K562 (cell line): ENCODE measurements at regions not wholly inside any gene's neighbourhood (a gene's known extent, or its start where the extent isn't known, plus 50 kb on each side); places are given as distances from the start of the nearest gene placed in this dataset.

ENCODE experiments used
- ATAC-seq: fragments of 200-7000 bp; cut with Tn5 transposase; 3 replicates; pipeline ENCODE4 v1.9.1; 2020; ENCODE audit warnings: moderate library complexity
- BruUV-seq: library from RNA; stranded (reverse); fragments of 400-500 nt; replicated peaks from 2 replicates; lab custom pipeline; 2021; lab: Mats Ljungman, UMichigan
- CTCF ChIA-PET: fragments of 300-600 bp; formaldehyde crosslinking; extraction: SDS; loops from one replicate; lab custom pipeline; 2021; ENCODE audit warnings: low intra/inter-chr PET ratio; lab: Yijun Ruan, JAX
- POLR2A ChIA-PET: fragments of 300-600, 350-650 bp; sonication (Branson Sonifier 250); formaldehyde crosslinking; extraction: SDS; loops from one replicate; lab custom pipeline; 2021; ENCODE audit warnings: antibody characterized with exemption, inconsistent platforms; lab: Yijun Ruan, JAX
- DNase-seq, 4 experiments: peaks; one replicate each; pipeline versions ENCODE4 v3.0.0 to v3.0.0-alpha.2; 2011 to 2018; ENCODE audit warnings: low spot score in 3 of 4, mixed read lengths in 3 of 4; ENCODE audit errors: extremely low read depth in 1 of 4
- FAIRE-seq: peaks from 2 replicates; lab custom pipeline; 2011; peaks lifted over from hg19 to GRCh38; lab: Jason Lieb, UNC
- H2AFZ ChIP-seq: 2 replicates; pipeline ENCODE4 v1.6.0; 2011; ENCODE audit warnings: low read depth, low read length, control low read depth, inconsistent platforms
- H3K27ac ChIP-seq: fragments of 200-600 bp; 3 replicates; pipeline ENCODE4 v1.8.0; 2011; ENCODE audit warnings: low read depth, mild to moderate bottlenecking, control low read depth, inconsistent platforms, low read length, moderate library complexity, mixed read lengths; ENCODE audit errors: extremely low read depth
- H3K27me3 ChIP-seq, 2 experiments: fragments of 300-600 bp in 1 of 2; 2 replicates in 1 of 2; 3 replicates in 1 of 2; pipeline versions ENCODE4 v1.6.0 to v1.8.0; 2011; ENCODE audit warnings: inconsistent platforms in 2 of 2, low read length in 2 of 2, mild to moderate bottlenecking in 1 of 2, mixed read lengths in 1 of 2, moderate library complexity in 1 of 2; ENCODE audit not compliant: control insufficient read depth in 2 of 2, insufficient read depth in 2 of 2
- H3K36me3 ChIP-seq: fragments of 300-600 bp; 3 replicates; pipeline ENCODE4 v1.8.0; 2011; ENCODE audit warnings: mild to moderate bottlenecking, low read length, inconsistent platforms; ENCODE audit not compliant: control insufficient read depth, insufficient read depth
- H3K4me1 ChIP-seq, 2 experiments: fragments of 200-600 bp in 1 of 2; replicated peaks in 1 of 2; 2 replicates in 1 of 2; 3 replicates in 1 of 2; pipeline versions ENCODE4 v1.5.1 to v1.8.0; 2011; ENCODE audit warnings: inconsistent platforms in 2 of 2, low read length in 2 of 2, mild to moderate bottlenecking in 1 of 2, mixed read lengths in 1 of 2, moderate library complexity in 1 of 2; ENCODE audit not compliant: control insufficient read depth in 2 of 2, insufficient read depth in 2 of 2
- H3K4me2 ChIP-seq: 2 replicates; pipeline ENCODE4 v1.6.1; 2011; ENCODE audit warnings: low read length, control low read depth, inconsistent platforms, mixed read lengths; ENCODE audit not compliant: insufficient read depth
- H3K4me3 ChIP-seq: fragments of 200-600 bp; sonication (generic), shearing (Covaris generic); 2 replicates; pipeline ENCODE4 v1.5.1; 2016; ENCODE audit warnings: control low read depth, inconsistent platforms
- H3K79me2 ChIP-seq: fragments of 200-600 bp; 3 replicates; pipeline ENCODE4 v1.8.0; 2011; ENCODE audit warnings: low read length, inconsistent platforms; ENCODE audit not compliant: control insufficient read depth, insufficient read depth
- H3K9ac ChIP-seq, 2 experiments: 2 replicates each; pipeline versions ENCODE4 v1.6.0 to v1.6.1; 2011; ENCODE audit warnings: low read depth in 2 of 2, low read length in 2 of 2, control low read depth in 1 of 2, inconsistent platforms in 1 of 2, mild to moderate bottlenecking in 1 of 2, mixed read lengths in 1 of 2; ENCODE audit not compliant: insufficient read depth in 1 of 2
- H3K9me1 ChIP-seq: one replicate; pipeline ENCODE4 v1.6.0; 2011; ENCODE audit warnings: inconsistent platforms, mild to moderate bottlenecking, low read length, moderate library complexity; ENCODE audit not compliant: control insufficient read depth, insufficient read depth
- H3K9me3 ChIP-seq: replicated peaks from 2 replicates; pipeline ENCODE4 v1.5.1; 2011; ENCODE audit warnings: low read depth, low read length, inconsistent platforms; ENCODE audit not compliant: control insufficient read depth, insufficient read depth
- H4K20me1 ChIP-seq: replicated peaks from 2 replicates; pipeline ENCODE4 v1.6.1; 2011; ENCODE audit warnings: low read length, inconsistent platforms, mixed read lengths; ENCODE audit not compliant: control insufficient read depth, insufficient read depth
- CXXC5 ChIP-seq: fragments of 250-450 bp; sonication (Bioruptor Pico); IDR thresholded peaks from 2 replicates; pipeline ENCODE4 v1.8.0; 2022; ENCODE audit warnings: inconsistent platforms, mild to moderate bottlenecking, moderate library complexity
- HNRNPLL ChIP-seq: fragments of 200-400 bp; formaldehyde crosslinking; IDR thresholded peaks from 2 replicates; pipeline ENCODE4 v1.6.1; 2017; ENCODE audit warnings: low read length, low read depth, mild to moderate bottlenecking; ENCODE audit not compliant: poor library complexity, severe bottlenecking
- KLF10 ChIP-seq: fragments of 250-450 bp; sonication (Bioruptor Pico); IDR thresholded peaks from 2 replicates; pipeline ENCODE4 v1.6.1; 2021; ENCODE audit warnings: matching md5 sums
- MEF2D ChIP-seq: conservative IDR thresholded peaks from 2 replicates; pipeline ENCODE4 v1.6.1; 2016; ENCODE audit warnings: low read depth, missing genetic modification characterization, missing compliant biosample characterization
- MYNN ChIP-seq, 2 experiments: sonication (generic); formaldehyde crosslinking in 1 of 2; IDR thresholded peaks; 2 replicates each; pipeline versions ENCODE4 v1.5.0 to v1.6.1; 2016 to 2020; ENCODE audit warnings: antibody characterized with exemption in 1 of 2, missing genetic modification reagents in 1 of 2
- NELFE ChIP-seq: IDR thresholded peaks from 2 replicates; pipeline ENCODE4 v1.6.1; 2011; ENCODE audit warnings: mild to moderate bottlenecking; ENCODE audit not compliant: insufficient read depth, insufficient read length
- SMC3 ChIP-seq: conservative IDR thresholded peaks from 2 replicates; pipeline ENCODE4 v1.6.1; 2011; ENCODE audit warnings: low read depth, low read length, improper control_type of control experiment; ENCODE audit not compliant: insufficient read depth
- TEAD1 ChIP-seq, 2 experiments: fragments of 450-650 bp in 1 of 2; sonication (generic) in 1 of 2; formaldehyde crosslinking; IDR thresholded peaks; 2 replicates each; pipeline versions ENCODE4 v1.4.0 to v1.8.0; 2020 to 2022; ENCODE audit warnings: mild to moderate bottlenecking in 2 of 2, missing genetic modification reagents in 1 of 2
- ZHX1 ChIP-seq: fragments of 150-350 bp; conservative IDR thresholded peaks from 2 replicates; pipeline ENCODE4 v1.6.1; 2014; ENCODE audit warnings: low read length
- ZNF217 ChIP-seq: sonication (generic); formaldehyde crosslinking; IDR thresholded peaks from 2 replicates; pipeline ENCODE4 v1.8.0; 2022; ENCODE audit warnings: mild to moderate bottlenecking, missing genetic modification reagents
- in situ Hi-C: fragments of 300-500 bp; cut with MboI; formaldehyde crosslinking; loops from 4 replicates; pipeline ENCODE4 v1.15.0; 2018; ENCODE audit warnings: inconsistent platforms, mixed read lengths
- intact Hi-C: fragments of 100-400 bp; cut with micrococcal nuclease; formaldehyde crosslinking; loops from 2 replicates; pipeline ENCODE4 v1.14.2; 2022

GRCh38 chr9:119453490-119453911, 84.3 kb upstream of the BRINP1 start (continued):
- no peak for TF ChIP-seq HNRNPLL
- TF ChIP-seq CXXC5 (CRISPR knock-in tag) = no peak
- TF ChIP-seq ZNF217 (CRISPR knock-in tag) = no peak
- TF ChIP-seq NELFE = no peak
- no peak for TF ChIP-seq ZHX1
- TF ChIP-seq, all 486 proteins: peak for 0

GRCh38 chr9:119451426-119451825, 82.2 kb upstream of the BRINP1 start:
- POLR2A ChIA-PET = no interaction called here
- no peak for FAIRE-seq
- CTCF ChIA-PET = no interaction called here

More at GRCh38 chr9:119451426-119451825, 82.2 kb upstream of the BRINP1 start:
- Histone ChIP-seq H3K27ac (no peak overlapping the region), H3K4me1 (no peaks in the 10 kb centered on the region), H3K4me2 (no peak overlapping the region), H3K9me1 (no peaks in the 10 kb centered on the region), H3K4me3 (no peak overlapping the region), H3K9ac (no peak overlapping the region), H3K36me3 (no peaks in the 10 kb centered on the region), H2AFZ (no peak overlapping the region), H3K9me3 (no peaks in the 10 kb centered on the region), H3K27me3 (no peaks in the 10 kb centered on the region), H3K79me2 (no peaks in the 10 kb centered on the region), H4K20me1 (no peaks in the 10 kb centered on the region)
- TF ChIP-seq MYNN (IDR thresholded peaks at IDR 0.05) (no peak), MYNN (CRISPR knock-in tag; IDR thresholded peaks at IDR 0.05) (no peak), MEF2D (tag) (no peak), TEAD1 (CRISPR knock-in tag; IDR thresholded peaks at IDR 0.05) (no peak), SMC3 (no peak), KLF10 (CRISPR knock-in tag) (no peak)
- BruUV-seq = no TSS peak
- DNase-seq = no peak
- in situ Hi-C loops = no loop called here
- ATAC-seq = no peak
- intact Hi-C loops = no loop called here
